Hepatocyte (in vitro differentiated cells): ENCODE measurements at regions not wholly inside any gene's neighbourhood (a gene's known extent, or its start where the extent isn't known, plus 50 kb on each side); places are given as distances from the start of the nearest gene placed in this dataset.

Experiments
- DNase-seq: peaks from one replicate; pipeline ENCODE4 v3.0.0-alpha.2; 2016; ENCODE audit warnings: low spot score
- H2AFZ ChIP-seq: fragments of 200-600 bp; sonication (generic); 2 replicates; pipeline ENCODE4 v1.6.0; 2016; ENCODE audit warnings: antibody characterized with exemption, mild to moderate bottlenecking
- H3K27ac ChIP-seq: fragments of 200-600 bp; sonication (generic); 2 replicates; pipeline ENCODE4 v1.5.1; 2016; ENCODE audit warnings: mild to moderate bottlenecking
- H3K27me3 ChIP-seq: fragments of 200-600 bp; sonication (generic); 2 replicates; pipeline ENCODE4 v1.6.1; 2016
- H3K36me3 ChIP-seq: fragments of 200-600 bp; sonication (generic); replicated peaks from 2 replicates; pipeline ENCODE4 v1.5.1; 2016; ENCODE audit warnings: low read depth; ENCODE audit not compliant: insufficient read depth
- H3K4me1 ChIP-seq: fragments of 200-600 bp; sonication (generic); 2 replicates; pipeline ENCODE4 v1.5.1; 2016; ENCODE audit warnings: mild to moderate bottlenecking, moderate library complexity; ENCODE audit not compliant: insufficient read depth
- H3K4me2 ChIP-seq: fragments of 200-600 bp; sonication (generic); 2 replicates; pipeline ENCODE4 v1.6.0; 2016
- H3K4me3 ChIP-seq: fragments of 200-600 bp; sonication (generic); 2 replicates; pipeline ENCODE4 v1.5.1; 2016; ENCODE audit warnings: mild to moderate bottlenecking
- H3K79me2 ChIP-seq: fragments of 200-600 bp; sonication (generic); 2 replicates; pipeline ENCODE4 v1.6.0; 2017; ENCODE audit warnings: mild to moderate bottlenecking
- H3K9me2 ChIP-seq: fragments of 200-600 bp; sonication (generic); replicated peaks from 2 replicates; pipeline ENCODE4 v1.6.0; 2017; ENCODE audit warnings: mild to moderate bottlenecking; ENCODE audit not compliant: insufficient read depth
- H3K9me3 ChIP-seq: fragments of 200-600 bp; sonication (generic); 2 replicates; pipeline ENCODE4 v1.5.1; 2016; ENCODE audit warnings: low read depth, mild to moderate bottlenecking
- H4K20me1 ChIP-seq: fragments of 200-600 bp; sonication (generic); 2 replicates; pipeline ENCODE4 v1.6.0; 2016; ENCODE audit warnings: mild to moderate bottlenecking; ENCODE audit not compliant: insufficient read depth, poor library complexity, severe bottlenecking
- CTCF ChIP-seq: fragments of 200-600 bp; sonication (generic); IDR thresholded peaks from 2 replicates; pipeline ENCODE4 v1.5.1; 2016; ENCODE audit warnings: antibody characterized with exemption, mild to moderate bottlenecking; ENCODE audit not compliant: poor library complexity
- EZH2 ChIP-seq: fragments of 200-600 bp; sonication (generic); IDR thresholded peaks from 2 replicates; pipeline ENCODE4 v1.6.1; 2016; ENCODE audit warnings: antibody characterized with exemption, mild to moderate bottlenecking, borderline replicate concordance
- EZH2phosphoT487 ChIP-seq: fragments of 200-600 bp; sonication (generic); IDR thresholded peaks from one replicate; pipeline ENCODE4 v1.6.1; 2018; ENCODE audit warnings: antibody characterized with exemption, mild to moderate bottlenecking, low read depth, moderate library complexity; ENCODE audit not compliant: unreplicated experiment, severe bottlenecking
- WGBS: methylation state at CpG from one replicate; pipeline ENCODE4 v1.1.6; 2016; ENCODE audit warnings: low lambda C conversion rate; ENCODE audit errors: missing lambda C conversion rate; 5-methylcytosine and 5-hydroxymethylcytosine counted together

GRCh38 chr2:136167721-136168475, 49.9 kb upstream of the CXCR4 start:
- no peak for DNase-seq
- Histone ChIP-seq H2AFZ (no peak overlapping the region), H3K79me2 (no peaks in the 10 kb centered on the region), H3K4me1 (no peaks in the 10 kb centered on the region), H3K9me2 (no peaks in the 10 kb centered on the region), H4K20me1 (no peaks in the 10 kb centered on the region), H3K4me2 (no peak overlapping the region), H3K4me3 (no peak overlapping the region), H3K9me3 (no peaks in the 10 kb centered on the region), H3K27ac (no peak overlapping the region), H3K27me3 (no peaks in the 10 kb centered on the region), H3K36me3 (no peaks in the 10 kb centered on the region)
- TF ChIP-seq EZH2phosphoT487 (no peak), CTCF (no peak), EZH2 (no peak)
- WGBS, result 47% methylated on average over 8 of the region's 8 CpGs
